ENCODE measurements at regions not wholly inside any gene's neighbourhood (a gene's known extent, or its start where the extent isn't known, plus 50 kb on each side); places are given as distances from the start of the nearest gene placed in this dataset.
A peak's percentile ranks its signal among the peaks of the same experiment; 100 is the strongest.

- TF ChIP-seq, protein P1, sequence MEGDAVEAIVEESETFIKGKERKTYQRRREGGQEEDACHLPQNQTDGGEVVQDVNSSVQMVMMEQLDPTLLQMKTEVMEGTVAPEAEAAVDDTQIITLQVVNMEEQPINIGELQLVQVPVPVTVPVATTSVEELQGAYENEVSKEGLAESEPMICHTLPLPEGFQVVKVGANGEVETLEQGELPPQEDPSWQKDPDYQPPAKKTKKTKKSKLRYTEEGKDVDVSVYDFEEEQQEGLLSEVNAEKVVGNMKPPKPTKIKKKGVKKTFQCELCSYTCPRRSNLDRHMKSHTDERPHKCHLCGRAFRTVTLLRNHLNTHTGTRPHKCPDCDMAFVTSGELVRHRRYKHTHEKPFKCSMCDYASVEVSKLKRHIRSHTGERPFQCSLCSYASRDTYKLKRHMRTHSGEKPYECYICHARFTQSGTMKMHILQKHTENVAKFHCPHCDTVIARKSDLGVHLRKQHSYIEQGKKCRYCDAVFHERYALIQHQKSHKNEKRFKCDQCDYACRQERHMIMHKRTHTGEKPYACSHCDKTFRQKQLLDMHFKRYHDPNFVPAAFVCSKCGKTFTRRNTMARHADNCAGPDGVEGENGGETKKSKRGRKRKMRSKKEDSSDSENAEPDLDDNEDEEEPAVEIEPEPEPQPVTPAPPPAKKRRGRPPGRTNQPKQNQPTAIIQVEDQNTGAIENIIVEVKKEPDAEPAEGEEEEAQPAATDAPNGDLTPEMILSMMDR (IDR thresholded peaks at IDR 0.05; ENCODE audit: low read depth, low read length) = no peak
- H3K27me3 ChIP-seq = no peaks in the 10 kb centered on the region
- H3K36me3 ChIP-seq = no peaks in the 10 kb centered on the region
- H3K4me1 ChIP-seq = peaks cover 14% of the 10 kb centered on the region
- H3K4me3 ChIP-seq (ENCODE audit: low read depth, low read length) = no peak overlapping the region
- peak; percentile 60 for DNase-seq
- H3K9me3 ChIP-seq = no peaks in the 10 kb centered on the region
Observed at GRCh38 chr10:78931321-78932053, 137.3 kb upstream of the ZMIZ1 start.

DNA sequence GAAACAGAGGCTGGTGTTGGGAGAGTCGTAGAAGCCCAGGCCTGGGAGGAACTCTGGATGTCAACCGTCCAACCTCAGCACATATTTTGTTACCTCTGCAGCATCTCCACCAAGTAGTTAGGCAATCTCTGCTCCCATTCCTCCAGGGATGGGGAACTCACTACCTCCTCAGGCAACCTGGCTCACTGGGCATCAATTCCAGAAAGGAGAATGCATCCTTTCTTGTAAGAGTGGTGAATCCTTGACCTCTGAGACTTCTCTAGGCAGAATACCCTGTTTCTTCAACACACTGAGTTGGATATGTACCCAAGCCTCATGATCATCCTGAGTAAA, 136.7 kb upstream of the ZMIZ1 start:
- H3K27me3 ChIP-seq = no peaks in the 10 kb centered on the region
- H3K4me1 ChIP-seq = peaks cover 14% of the 10 kb centered on the region
- no peak overlapping the region for H3K4me3 ChIP-seq (ENCODE audit: low read depth, low read length)
- TF ChIP-seq, protein P1 (IDR thresholded peaks at IDR 0.05; ENCODE audit: low read depth, low read length) = no peak
- DNase-seq = no peak
- H3K9me3 ChIP-seq = no peaks in the 10 kb centered on the region
- no peaks in the 10 kb centered on the region for H3K36me3 ChIP-seq

GRCh38 chr10:78932861-78933260, 135.9 kb upstream of the ZMIZ1 start:
- Histone ChIP-seq H3K4me1 (peaks cover 14% of the 10 kb centered on the region), H3K36me3 (no peaks in the 10 kb centered on the region), H3K4me3 (ENCODE audit: low read depth, low read length) (no peak overlapping the region), H3K27me3 (no peaks in the 10 kb centered on the region), H3K9me3 (no peaks in the 10 kb centered on the region)
- DNase-seq = no peak
- TF ChIP-seq, protein P1 (IDR thresholded peaks at IDR 0.05; ENCODE audit: low read depth, low read length) = no peak

GRCh38 chr10:78933828-78934531, 134.8 kb upstream of the ZMIZ1 start:
- Histone ChIP-seq H3K27me3 (no peaks in the 10 kb centered on the region), H3K4me3 (ENCODE audit: low read depth, low read length) (no peak overlapping the region), H3K9me3 (no peaks in the 10 kb centered on the region), H3K36me3 (no peaks in the 10 kb centered on the region), H3K4me1 (peaks cover 14% of the 10 kb centered on the region)
- TF ChIP-seq, protein P1 (IDR thresholded peaks at IDR 0.05; ENCODE audit: low read depth, low read length) = no peak
- DNase-seq = no peak

DNA sequence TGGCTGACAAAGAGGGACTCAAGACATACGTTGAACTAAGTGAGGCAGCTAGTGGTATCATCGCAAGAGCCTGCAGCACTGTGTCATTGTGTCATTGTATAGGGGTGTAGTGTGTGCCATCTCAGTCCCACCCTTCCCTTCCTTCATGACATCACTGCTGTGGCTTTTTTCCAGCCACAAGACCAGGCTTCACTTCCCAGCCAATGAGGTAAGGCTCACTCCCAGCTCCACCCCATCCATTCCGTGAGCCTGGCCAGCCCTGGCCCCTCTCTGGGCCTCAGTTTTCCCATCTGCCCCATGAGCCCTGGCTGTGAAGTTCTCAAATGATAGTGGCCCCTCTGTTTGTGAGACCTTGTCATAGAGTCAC, 134.3 kb upstream of the ZMIZ1 start:
- no peaks in the 10 kb centered on the region for H3K27me3 ChIP-seq
- TF ChIP-seq, protein P1 (IDR thresholded peaks at IDR 0.05; ENCODE audit: low read depth, low read length) = no peak
- DNase-seq = no peak
- no peaks in the 10 kb centered on the region for H3K9me3 ChIP-seq
- peaks cover 14% of the 10 kb centered on the region for H3K4me1 ChIP-seq
- H3K4me3 ChIP-seq (ENCODE audit: low read depth, low read length) = no peak overlapping the region
- no peaks in the 10 kb centered on the region for H3K36me3 ChIP-seq

DNA sequence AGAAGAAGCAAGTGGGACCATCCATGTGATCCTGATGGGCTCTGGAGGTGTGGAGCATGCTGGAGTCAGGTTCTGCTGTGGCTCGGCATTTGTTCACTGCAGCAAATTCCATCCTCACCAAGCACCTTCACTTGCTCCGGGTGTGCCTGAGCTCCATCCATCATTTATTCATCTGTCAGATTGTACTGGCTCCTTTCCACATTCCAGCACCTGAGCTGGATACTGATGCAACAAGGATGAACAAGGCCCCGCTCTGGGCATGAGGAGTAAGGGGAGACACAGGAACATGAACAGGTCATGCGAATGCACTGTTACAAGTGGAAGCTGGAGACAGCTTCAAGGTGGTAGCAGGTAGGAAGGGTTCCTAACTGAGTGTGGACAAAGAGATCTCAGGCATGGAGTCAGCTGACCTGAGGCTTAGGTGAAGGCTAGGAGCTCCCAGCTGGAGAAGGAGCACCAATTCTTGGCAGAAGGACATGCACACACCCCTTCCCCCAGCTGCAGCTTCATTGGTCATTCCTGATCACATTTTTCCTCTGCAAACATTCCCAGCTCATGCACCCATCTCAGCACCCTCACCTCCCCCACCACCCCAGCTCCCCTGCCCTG, 133.7 kb upstream of the ZMIZ1 start:
- no peaks in the 10 kb centered on the region for H3K9me3 ChIP-seq
- H3K4me1 ChIP-seq = peaks cover 14% of the 10 kb centered on the region
- H3K4me3 ChIP-seq (ENCODE audit: low read depth, low read length) = no peak overlapping the region

More for the DNA sequence above, 133.7 kb upstream of the ZMIZ1 start:
- H3K36me3 ChIP-seq = no peaks in the 10 kb centered on the region
- H3K27me3 ChIP-seq = no peaks in the 10 kb centered on the region
- no peak for DNase-seq
- TF ChIP-seq, protein P1 (IDR thresholded peaks at IDR 0.05; ENCODE audit: low read depth, low read length) = no peak
